ENCODE measurements at regions not wholly inside any gene's neighbourhood (a gene's known extent, or its start where the extent isn't known, plus 50 kb on each side); places are given as distances from the start of the nearest gene placed in this dataset.

GRCh38 chr10:4736608-4737007 lies 89.4 kb upstream of the AKR1E2 start:
- TF ChIP-seq EZH2 (IDR thresholded peaks at IDR 0.05; ENCODE audit: low read length, unreplicated experiment) (no peak), CTCF (conservative IDR thresholded peaks at IDR 0.05; ENCODE audit: low read depth, low read length) (no peak)

Data from PC-3 (cell line).